ENCODE measurements at regions not wholly inside any gene's neighbourhood (a gene's known extent, or its start where the extent isn't known, plus 50 kb on each side); places are given as distances from the start of the nearest gene placed in this dataset.
"Not testable (repeated sequence)": the region's sequence is repeated elsewhere in the genome, so short reads cannot be mapped to it uniquely, and the experiment has no call there.

DNA sequence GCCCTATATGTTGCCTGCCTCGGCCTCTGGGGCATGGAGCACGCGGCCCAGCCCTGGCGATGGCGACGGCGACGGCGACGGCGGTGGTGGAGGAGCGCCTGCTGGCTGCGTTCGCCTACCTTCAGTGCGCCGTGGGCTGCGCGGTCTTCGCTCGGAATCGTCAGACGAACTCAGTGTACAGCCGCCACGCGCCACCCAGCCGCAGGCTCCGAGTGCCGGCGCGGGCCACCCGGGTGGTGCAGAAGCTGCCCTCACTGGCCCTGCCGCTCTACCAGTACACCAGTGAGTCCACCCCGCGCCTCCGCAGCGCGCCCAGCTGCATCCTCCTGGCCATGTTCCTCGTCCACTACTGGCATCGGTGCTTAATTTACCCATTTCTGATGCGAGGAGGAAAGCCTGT is 83.7 kb upstream of the F9 start:
- DNase-seq (ENCODE audit: low spot score): no peak
- no peaks in the 10 kb centered on the region for H3K36me3 ChIP-seq
- Mint-ChIP-seq H3K36me3 (peaks cover 2% of the 10 kb centered on the region), H3K9me3 (peaks cover 5% of the 10 kb centered on the region), H3K4me3 (no peak overlapping the region), H3K27ac (no peak overlapping the region), H3K27me3 (ENCODE audit: insufficient read depth, low read depth) (peaks cover 3% of the 10 kb centered on the region), H3K4me1 (no peaks in the 10 kb centered on the region)
- no peak overlapping the region for H3K27ac ChIP-seq
- H2AFZ ChIP-seq (replicated peaks): no peak overlapping the region
- no peaks in the 10 kb centered on the region for H4K20me1 ChIP-seq (ENCODE audit: low read depth)
- H3K9me3 ChIP-seq (ENCODE audit: low read depth): peaks cover 5% of the 10 kb centered on the region
- H3K4me2 ChIP-seq: no peak overlapping the region
- H3K4me3 ChIP-seq: no peak overlapping the region
- no peaks in the 10 kb centered on the region for H3K4me1 ChIP-seq
- no peaks in the 10 kb centered on the region for H3K27me3 ChIP-seq
- H3F3A ChIP-seq (ENCODE audit: low read depth): no peaks in the 10 kb centered on the region
- no peaks in the 10 kb centered on the region for H3K79me2 ChIP-seq (ENCODE audit: low read depth)
- no peak overlapping the region for H3K9ac ChIP-seq
- TF ChIP-seq, protein P1, sequence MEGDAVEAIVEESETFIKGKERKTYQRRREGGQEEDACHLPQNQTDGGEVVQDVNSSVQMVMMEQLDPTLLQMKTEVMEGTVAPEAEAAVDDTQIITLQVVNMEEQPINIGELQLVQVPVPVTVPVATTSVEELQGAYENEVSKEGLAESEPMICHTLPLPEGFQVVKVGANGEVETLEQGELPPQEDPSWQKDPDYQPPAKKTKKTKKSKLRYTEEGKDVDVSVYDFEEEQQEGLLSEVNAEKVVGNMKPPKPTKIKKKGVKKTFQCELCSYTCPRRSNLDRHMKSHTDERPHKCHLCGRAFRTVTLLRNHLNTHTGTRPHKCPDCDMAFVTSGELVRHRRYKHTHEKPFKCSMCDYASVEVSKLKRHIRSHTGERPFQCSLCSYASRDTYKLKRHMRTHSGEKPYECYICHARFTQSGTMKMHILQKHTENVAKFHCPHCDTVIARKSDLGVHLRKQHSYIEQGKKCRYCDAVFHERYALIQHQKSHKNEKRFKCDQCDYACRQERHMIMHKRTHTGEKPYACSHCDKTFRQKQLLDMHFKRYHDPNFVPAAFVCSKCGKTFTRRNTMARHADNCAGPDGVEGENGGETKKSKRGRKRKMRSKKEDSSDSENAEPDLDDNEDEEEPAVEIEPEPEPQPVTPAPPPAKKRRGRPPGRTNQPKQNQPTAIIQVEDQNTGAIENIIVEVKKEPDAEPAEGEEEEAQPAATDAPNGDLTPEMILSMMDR (IDR thresholded peaks at IDR 0.05): no peak
- no peak for TF ChIP-seq EZH2phosphoT487 (IDR thresholded peaks at IDR 0.05)
- no peak for TF ChIP-seq EZH2 (IDR thresholded peaks at IDR 0.05)

DNA sequence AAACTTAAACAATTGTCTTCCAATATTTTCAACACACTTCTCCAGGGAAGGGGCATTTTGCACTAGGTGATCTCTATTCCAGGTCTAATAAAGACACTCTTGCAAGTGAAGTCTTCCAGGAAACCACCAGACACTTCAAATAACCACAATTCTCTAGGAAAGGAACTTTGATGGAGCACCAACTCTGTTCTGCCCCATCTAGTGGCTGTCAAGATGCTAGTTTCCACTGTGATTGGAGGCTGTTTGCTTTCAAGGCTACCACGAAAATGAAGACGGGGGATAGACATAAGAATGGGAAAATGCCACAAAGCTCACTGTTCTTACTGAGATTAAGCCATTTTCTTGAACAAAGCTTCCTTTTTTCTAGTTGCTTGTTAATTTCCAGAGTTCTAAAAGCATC is 100.6 kb upstream of the F9 start:
- no peak overlapping the region for H3K4me3 Mint-ChIP-seq
- H3K27ac Mint-ChIP-seq: no peak overlapping the region
- H3K27me3 ChIP-seq: no peaks in the 10 kb centered on the region
- H3K4me2 ChIP-seq: no peak overlapping the region
- TF ChIP-seq, protein P1 (IDR thresholded peaks at IDR 0.05): peak; percentile 48
- TF ChIP-seq EZH2 (IDR thresholded peaks at IDR 0.05) (no peak), EZH2phosphoT487 (IDR thresholded peaks at IDR 0.05) (no peak)
- no peaks in the 10 kb centered on the region for H3K4me1 ChIP-seq
- no peaks in the 10 kb centered on the region for H3F3A ChIP-seq (ENCODE audit: low read depth)
- no peaks in the 10 kb centered on the region for H3K4me1 Mint-ChIP-seq
- no peak overlapping the region for H3K9ac ChIP-seq
- no peak overlapping the region for H3K27ac ChIP-seq
- no peaks in the 10 kb centered on the region for H3K79me2 ChIP-seq (ENCODE audit: low read depth)
- H3K4me3 ChIP-seq: no peak overlapping the region
- H3K36me3 ChIP-seq: no peaks in the 10 kb centered on the region
- H4K20me1 ChIP-seq (ENCODE audit: low read depth): no peaks in the 10 kb centered on the region
- no peak overlapping the region for H2AFZ ChIP-seq (replicated peaks)
- no peaks in the 10 kb centered on the region for H3K9me3 ChIP-seq (ENCODE audit: low read depth)
- peak; percentile 40 for DNase-seq (ENCODE audit: low spot score)
- H3K9me3 Mint-ChIP-seq: peaks cover 2% of the 10 kb centered on the region
- no peaks in the 10 kb centered on the region for H3K36me3 Mint-ChIP-seq
- H3K27me3 Mint-ChIP-seq (ENCODE audit: insufficient read depth, low read depth): peaks cover 3% of the 10 kb centered on the region

DNA sequence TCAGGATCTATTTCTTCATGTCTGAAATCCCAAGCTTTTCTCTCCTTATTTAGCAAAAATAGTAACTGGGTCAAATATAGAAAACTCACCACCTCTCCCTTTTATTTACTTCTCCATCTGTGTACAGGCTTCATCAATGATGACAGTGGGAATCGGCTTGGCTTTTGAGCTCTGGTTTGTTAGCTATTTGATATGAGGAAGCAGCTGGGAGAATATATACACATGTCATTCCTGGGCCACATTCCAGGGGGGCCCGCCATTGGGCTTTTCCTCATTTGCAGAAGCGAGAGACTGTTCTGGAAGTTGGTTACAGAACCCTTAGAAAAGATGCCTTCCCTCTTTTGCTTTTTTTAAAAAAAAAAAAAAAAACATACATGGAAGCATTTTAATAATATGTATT is 107.4 kb upstream of the F9 start:
- no peak overlapping the region for H3K4me3 ChIP-seq
- no peaks in the 10 kb centered on the region for H3K36me3 Mint-ChIP-seq

DNA sequence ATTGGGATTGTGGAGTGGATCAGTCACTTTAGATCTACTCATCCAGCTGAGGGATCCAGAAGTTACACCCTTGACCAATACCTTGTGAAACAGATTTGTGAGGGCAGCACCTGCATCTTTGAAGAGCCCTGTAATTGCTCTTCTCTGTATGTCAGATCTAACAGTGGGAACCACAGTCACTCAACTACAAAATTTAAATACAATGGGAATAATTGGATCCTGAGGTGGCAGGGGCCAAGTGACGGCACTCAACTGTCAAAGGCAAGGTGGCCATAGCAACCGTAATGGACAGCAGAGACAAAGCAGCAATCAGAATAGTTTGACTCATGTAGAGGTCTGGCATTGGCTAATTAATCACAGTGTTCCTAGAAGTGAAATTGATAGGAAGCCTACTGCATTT is 132.3 kb upstream of the F9 start:
- not testable (repeated sequence) for H3K4me1 ChIP-seq; H3K36me3 ChIP-seq; H2AFZ ChIP-seq (replicated peaks); H3K27me3 Mint-ChIP-seq (ENCODE audit: insufficient read depth, low read depth); H3K79me2 ChIP-seq (ENCODE audit: low read depth); H4K20me1 ChIP-seq (ENCODE audit: low read depth); H3K4me1 Mint-ChIP-seq; DNase-seq (ENCODE audit: low spot score); H3K4me3 Mint-ChIP-seq; H3K27ac ChIP-seq; H3K9me3 ChIP-seq (ENCODE audit: low read depth); H3F3A ChIP-seq (ENCODE audit: low read depth); H3K36me3 Mint-ChIP-seq; H3K27me3 ChIP-seq; H3K4me2 ChIP-seq; H3K4me3 ChIP-seq; H3K27ac Mint-ChIP-seq; H3K9ac ChIP-seq
- H3K9me3 Mint-ChIP-seq: peaks cover 21% of the 10 kb centered on the region

More for the DNA sequence above, 107.4 kb upstream of the F9 start:
- Histone ChIP-seq H3K79me2 (ENCODE audit: low read depth) (no peaks in the 10 kb centered on the region), H2AFZ (replicated peaks) (no peak overlapping the region), H3K4me1 (no peaks in the 10 kb centered on the region), H3K36me3 (no peaks in the 10 kb centered on the region), H4K20me1 (ENCODE audit: low read depth) (no peaks in the 10 kb centered on the region), H3K4me2 (no peak overlapping the region), H3K9me3 (ENCODE audit: low read depth) (no peaks in the 10 kb centered on the region), H3K27ac (no peak overlapping the region), H3K9ac (no peak overlapping the region), H3K27me3 (no peaks in the 10 kb centered on the region), H3F3A (ENCODE audit: low read depth) (no peaks in the 10 kb centered on the region)
- no peak for DNase-seq (ENCODE audit: low spot score)
- Mint-ChIP-seq H3K9me3 (no peaks in the 10 kb centered on the region), H3K4me3 (no peak overlapping the region), H3K27me3 (ENCODE audit: insufficient read depth, low read depth) (no peaks in the 10 kb centered on the region), H3K27ac (no peak overlapping the region), H3K4me1 (peaks cover 12% of the 10 kb centered on the region)
- no peak for TF ChIP-seq EZH2 (IDR thresholded peaks at IDR 0.05)
- TF ChIP-seq, protein P1 (IDR thresholded peaks at IDR 0.05): no peak
